ENCODE measurements at regions not wholly inside any gene's neighbourhood (a gene's known extent, or its start where the extent isn't known, plus 50 kb on each side); places are given as distances from the start of the nearest gene placed in this dataset.

- TF ChIP-seq CTCF (IDR thresholded peaks at IDR 0.05; ENCODE audit: insufficient read depth, low read length, poor library complexity, severe bottlenecking) (no peak), EZH2phosphoT487 (conservative IDR thresholded peaks at IDR 0.05; ENCODE audit: low read length) (no peak)
Observed at GRCh38 chr11:70645537-70645936, 247.2 kb downstream of the CTTN start.
